ENCODE measurements at regions not wholly inside any gene's neighbourhood (a gene's known extent, or its start where the extent isn't known, plus 50 kb on each side); places are given as distances from the start of the nearest gene placed in this dataset.
"Not testable (repeated sequence)": the region's sequence is repeated elsewhere in the genome, so short reads cannot be mapped to it uniquely, and the experiment has no call there.

DNA sequence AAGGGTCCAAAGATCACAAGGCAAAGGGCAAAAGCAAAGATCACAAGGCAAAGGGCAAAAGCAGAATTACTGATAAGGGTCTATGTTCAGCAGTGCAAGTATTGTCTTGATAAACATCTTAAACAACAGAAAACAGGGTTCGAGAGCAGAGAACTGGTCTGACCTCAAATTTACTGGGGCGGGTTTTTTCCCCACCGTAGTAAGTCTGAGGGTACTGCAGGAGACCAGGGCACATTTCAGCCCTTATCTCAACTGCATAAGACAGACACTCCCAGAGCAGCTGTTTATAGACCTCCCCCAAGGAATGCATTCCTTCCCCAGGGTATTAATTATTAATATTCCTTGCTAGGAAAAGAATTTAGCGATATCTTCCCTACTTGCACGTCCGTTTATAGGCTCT is 61.3 kb downstream of the ZNF860 start:
- WGBS (ENCODE audit: insufficient coverage) = 100% methylated on average over 1 of the region's 6 CpGs
- H3K27me3 ChIP-seq (ENCODE audit: control insufficient read depth, insufficient read depth, low read length); H3K27ac ChIP-seq (ENCODE audit: low read length); H3K36me3 ChIP-seq (ENCODE audit: control insufficient read depth, insufficient read depth, low read length); DNase-seq; H3K4me3 ChIP-seq (ENCODE audit: low read length); H3K9me3 ChIP-seq (replicated peaks; ENCODE audit: control insufficient read depth, low read depth, low read length): not testable (repeated sequence)
- H3K4me1 ChIP-seq (ENCODE audit: control insufficient read depth, insufficient read depth, low read length) = peaks cover 15% of the 10 kb centered on the region

DNA sequence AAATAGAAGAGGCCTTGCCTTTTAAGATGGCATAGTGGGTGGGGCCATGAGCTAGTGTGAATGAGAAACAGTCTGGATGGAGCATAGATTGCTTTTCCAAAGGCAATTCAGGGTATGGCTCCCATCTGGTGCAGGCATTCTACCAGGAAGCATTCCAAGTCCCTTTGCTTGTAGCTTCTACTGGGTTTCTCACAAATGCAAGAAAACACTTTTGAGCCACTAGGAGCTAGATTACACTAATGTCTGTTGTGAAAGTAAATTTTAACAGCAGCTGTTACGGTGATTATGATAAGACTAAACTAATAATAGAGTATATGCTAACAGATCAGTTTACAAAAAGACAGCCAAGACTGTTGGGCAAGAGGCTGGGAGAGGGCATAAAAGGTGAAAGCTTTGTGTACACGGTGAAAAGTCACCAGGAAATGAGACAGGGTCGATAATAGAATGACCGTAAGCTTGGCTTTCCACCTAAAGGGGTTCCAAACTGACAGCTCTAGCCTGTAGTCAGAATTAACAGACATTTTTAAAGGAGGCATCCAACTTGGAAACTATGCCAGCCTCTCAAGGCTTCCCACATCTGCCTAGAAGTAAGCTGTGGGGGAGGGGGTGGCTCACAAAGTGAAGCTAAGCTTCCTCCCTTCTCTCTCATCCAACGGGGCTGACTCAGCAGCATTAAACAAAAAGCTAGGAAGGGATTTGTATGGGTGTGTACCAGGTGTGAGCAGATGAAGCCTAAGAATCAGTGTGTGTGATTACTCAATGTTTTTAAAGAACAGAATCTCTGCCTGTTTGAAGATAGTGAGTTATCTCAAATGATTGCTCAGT is 61.1 kb upstream of the GPD1L start:
- peaks cover 9% of the 10 kb centered on the region for H3K9me3 ChIP-seq (replicated peaks; ENCODE audit: control insufficient read depth, low read depth, low read length)
- H3K4me3 ChIP-seq (ENCODE audit: low read length) = no peak overlapping the region
- peak; percentile 79 for DNase-seq
- 23% methylated on average over 3 of the region's 5 CpGs for WGBS (ENCODE audit: insufficient coverage)
- peak overlapping the region; percentile 82 for H3K27ac ChIP-seq (ENCODE audit: low read length)
- no peaks in the 10 kb centered on the region for H3K27me3 ChIP-seq (ENCODE audit: control insufficient read depth, insufficient read depth, low read length)
- no peaks in the 10 kb centered on the region for H3K36me3 ChIP-seq (ENCODE audit: control insufficient read depth, insufficient read depth, low read length)
- peaks cover 10% of the 10 kb centered on the region for H3K4me1 ChIP-seq (ENCODE audit: control insufficient read depth, insufficient read depth, low read length)

DNA sequence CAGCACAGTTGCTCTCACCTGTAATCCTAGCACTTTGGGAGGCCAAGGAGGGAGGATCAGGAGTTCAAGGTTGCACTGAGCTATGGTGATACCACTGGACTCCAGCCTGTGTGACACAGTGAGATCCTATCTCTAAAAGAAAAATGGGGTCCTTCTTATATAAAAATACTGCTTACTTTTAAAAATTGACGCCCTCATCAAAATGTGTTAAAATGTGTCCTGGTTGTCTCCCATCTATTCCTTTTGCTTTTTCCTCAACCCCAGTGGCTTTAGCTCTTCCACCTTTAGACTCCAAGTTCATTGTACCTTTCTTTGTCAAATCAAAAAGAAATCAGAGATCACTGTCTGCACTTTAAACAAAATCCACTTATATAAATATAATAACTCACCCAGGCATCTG is 60.3 kb upstream of the GPD1L start:
- no peaks in the 10 kb centered on the region for H3K27me3 ChIP-seq (ENCODE audit: control insufficient read depth, insufficient read depth, low read length)
- WGBS (ENCODE audit: insufficient coverage) = no CpG with 5 or more reads among the region's 1 CpG

DNA sequence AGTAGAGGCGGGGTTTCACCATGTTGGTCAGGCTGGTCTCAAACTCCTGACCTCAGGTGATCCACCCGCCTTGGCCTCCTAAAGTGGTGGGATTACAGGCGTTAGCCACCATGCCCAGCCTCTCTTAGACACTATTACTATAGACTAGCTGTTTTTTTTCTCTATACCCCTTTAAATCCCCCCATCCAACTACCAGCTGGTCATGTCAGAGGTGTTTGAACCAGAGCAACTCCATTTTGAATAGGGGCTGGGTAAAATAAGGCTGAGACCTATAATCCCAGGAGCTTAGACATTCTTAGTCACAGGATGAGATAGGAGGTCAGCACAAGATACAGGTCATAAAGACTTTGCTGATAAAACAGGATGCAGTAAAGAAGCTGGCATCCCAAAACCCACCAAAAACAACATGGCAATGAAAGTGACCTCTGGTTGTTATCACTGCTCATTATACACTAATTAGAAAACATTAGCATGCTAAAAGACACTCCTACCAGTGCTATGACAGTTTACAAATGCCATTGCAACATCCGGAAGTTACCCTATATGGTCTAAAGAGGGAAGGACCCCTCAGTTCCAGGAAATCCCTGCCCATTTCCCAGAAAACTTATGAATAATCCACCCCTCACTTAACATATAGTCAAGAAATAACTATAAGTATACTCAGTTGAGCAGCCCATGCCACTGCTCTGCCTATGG is 57.8 kb upstream of the GPD1L start:
- DNase-seq = no peak
- WGBS (ENCODE audit: insufficient coverage) = 88% methylated on average over 2 of the region's 4 CpGs
- no peak overlapping the region for H3K27ac ChIP-seq (ENCODE audit: low read length)
- peaks cover 10% of the 10 kb centered on the region for H3K4me1 ChIP-seq (ENCODE audit: control insufficient read depth, insufficient read depth, low read length)
- no peak overlapping the region for H3K4me3 ChIP-seq (ENCODE audit: low read length)
- no peaks in the 10 kb centered on the region for H3K9me3 ChIP-seq (replicated peaks; ENCODE audit: control insufficient read depth, low read depth, low read length)
- H3K36me3 ChIP-seq (ENCODE audit: control insufficient read depth, insufficient read depth, low read length) = no peaks in the 10 kb centered on the region
- no peaks in the 10 kb centered on the region for H3K27me3 ChIP-seq (ENCODE audit: control insufficient read depth, insufficient read depth, low read length)

More for the DNA sequence above, 60.3 kb upstream of the GPD1L start:
- peaks cover 9% of the 10 kb centered on the region for H3K9me3 ChIP-seq (replicated peaks; ENCODE audit: control insufficient read depth, low read depth, low read length)
- no peak overlapping the region for H3K4me3 ChIP-seq (ENCODE audit: low read length)
- peaks cover 10% of the 10 kb centered on the region for H3K4me1 ChIP-seq (ENCODE audit: control insufficient read depth, insufficient read depth, low read length)
- H3K36me3 ChIP-seq (ENCODE audit: control insufficient read depth, insufficient read depth, low read length) = no peaks in the 10 kb centered on the region
- no peak for DNase-seq
- H3K27ac ChIP-seq (ENCODE audit: low read length) = peak overlapping the region; percentile 82

DNA sequence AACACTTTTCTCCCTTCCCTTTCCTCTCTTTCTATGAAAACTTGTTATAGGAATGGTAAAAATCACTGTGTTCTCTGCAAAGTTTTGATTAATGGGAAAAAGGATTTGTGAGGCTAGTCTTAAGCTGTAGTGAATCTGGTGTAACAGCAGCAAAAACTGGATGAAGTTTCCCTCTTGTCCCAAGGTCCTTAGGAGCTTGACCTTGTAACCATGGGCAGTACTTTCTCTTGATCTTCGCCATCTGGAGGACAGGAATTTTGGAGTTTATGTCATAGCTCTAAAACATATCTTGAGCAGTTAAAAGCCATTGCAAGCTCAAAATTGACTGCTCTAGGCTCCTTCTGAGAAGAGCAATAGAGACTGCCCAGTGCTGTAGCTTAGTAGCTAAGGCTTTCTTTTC is 56.5 kb upstream of the GPD1L start:
- no peaks in the 10 kb centered on the region for H3K36me3 ChIP-seq (ENCODE audit: control insufficient read depth, insufficient read depth, low read length)
- peaks cover 10% of the 10 kb centered on the region for H3K4me1 ChIP-seq (ENCODE audit: control insufficient read depth, insufficient read depth, low read length)
- H3K4me3 ChIP-seq (ENCODE audit: low read length) = no peak overlapping the region
- H3K9me3 ChIP-seq (replicated peaks; ENCODE audit: control insufficient read depth, low read depth, low read length) = no peaks in the 10 kb centered on the region
- WGBS (ENCODE audit: insufficient coverage) = no CpG with 5 or more reads among the region's 1 CpG
- DNase-seq = no peak
- no peak overlapping the region for H3K27ac ChIP-seq (ENCODE audit: low read length)
- H3K27me3 ChIP-seq (ENCODE audit: control insufficient read depth, insufficient read depth, low read length) = no peaks in the 10 kb centered on the region

DNA sequence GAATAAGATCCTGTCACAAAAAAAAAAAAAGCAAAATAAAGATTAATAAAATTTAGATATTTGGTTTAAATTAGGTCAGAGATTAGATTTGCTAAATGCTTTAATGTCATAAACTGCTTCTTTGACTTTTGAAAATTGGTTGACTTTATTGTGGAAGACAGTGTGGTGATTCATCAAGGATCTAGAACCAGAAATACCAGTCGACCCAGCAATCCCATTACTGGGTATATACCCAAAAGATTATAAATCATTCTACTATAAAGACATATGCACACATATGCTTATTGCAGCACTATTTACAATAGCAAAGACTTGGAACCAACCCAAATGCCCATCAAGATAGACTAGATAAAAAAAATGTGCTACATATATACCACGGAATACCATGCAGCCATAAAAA is 54.2 kb upstream of the GPD1L start:
- not testable (repeated sequence) for DNase-seq; H3K4me3 ChIP-seq (ENCODE audit: low read length); H3K27me3 ChIP-seq (ENCODE audit: control insufficient read depth, insufficient read depth, low read length); H3K9me3 ChIP-seq (replicated peaks; ENCODE audit: control insufficient read depth, low read depth, low read length); H3K36me3 ChIP-seq (ENCODE audit: control insufficient read depth, insufficient read depth, low read length); H3K4me1 ChIP-seq (ENCODE audit: control insufficient read depth, insufficient read depth, low read length); H3K27ac ChIP-seq (ENCODE audit: low read length)
- no CpG with 5 or more reads among the region's 2 CpGs for WGBS (ENCODE audit: insufficient coverage)

DNA sequence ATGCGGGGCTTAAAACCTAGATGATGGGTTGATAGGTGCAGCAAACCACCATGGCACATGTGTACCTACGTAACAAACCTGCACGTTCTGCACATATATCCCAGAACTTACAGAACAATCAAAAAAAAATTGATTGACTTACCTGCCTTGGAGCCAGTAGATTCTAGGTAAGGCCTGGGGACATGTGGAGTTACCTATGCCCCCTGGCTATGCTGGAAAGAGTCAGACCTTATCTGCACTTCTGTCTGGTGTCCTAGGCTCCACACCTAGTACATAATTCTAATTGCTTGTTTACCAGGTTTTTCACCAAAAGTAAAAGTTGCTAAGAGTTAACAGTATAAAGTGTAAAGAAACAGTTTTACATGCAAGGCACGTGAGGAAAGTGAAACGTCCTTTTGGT is 53.6 kb upstream of the GPD1L start:
- not testable (repeated sequence) for H3K27me3 ChIP-seq (ENCODE audit: control insufficient read depth, insufficient read depth, low read length); H3K9me3 ChIP-seq (replicated peaks; ENCODE audit: control insufficient read depth, low read depth, low read length); H3K4me3 ChIP-seq (ENCODE audit: low read length); DNase-seq; H3K36me3 ChIP-seq (ENCODE audit: control insufficient read depth, insufficient read depth, low read length); H3K27ac ChIP-seq (ENCODE audit: low read length); H3K4me1 ChIP-seq (ENCODE audit: control insufficient read depth, insufficient read depth, low read length)
- WGBS (ENCODE audit: insufficient coverage) = 19% methylated on average over 2 of the region's 5 CpGs

DNA sequence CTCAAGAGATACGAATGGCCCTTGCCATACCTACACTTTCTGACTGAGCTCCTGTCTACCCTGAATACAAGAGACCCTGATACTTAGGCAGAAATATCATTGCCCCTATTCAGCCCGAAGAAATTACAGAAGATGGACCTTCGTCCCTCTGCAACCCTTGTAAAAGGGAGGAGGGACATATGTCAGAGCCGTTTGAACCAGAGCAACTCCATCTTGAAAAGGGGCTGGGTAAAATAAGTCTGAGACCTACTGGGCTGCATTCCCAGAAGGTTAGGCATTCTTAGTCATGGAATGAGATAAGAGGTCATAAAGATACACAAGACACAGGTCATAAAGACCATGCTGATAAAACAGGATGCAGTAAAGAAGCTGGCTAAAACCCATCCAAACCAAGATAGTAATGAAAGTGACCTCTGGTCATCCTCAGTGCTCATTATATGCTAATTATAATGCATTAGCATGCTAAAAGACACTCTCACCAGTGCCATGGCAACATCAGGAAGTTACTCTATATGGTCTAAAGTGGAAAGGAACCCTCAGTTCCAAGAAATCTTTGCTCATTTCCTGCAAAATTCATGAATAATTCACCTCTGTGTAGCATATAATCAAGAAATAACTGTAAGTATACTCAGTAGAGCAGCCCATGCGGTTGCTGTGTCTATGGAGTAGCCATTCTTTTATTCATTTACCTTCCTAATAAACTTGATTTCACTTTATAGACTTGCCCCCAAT is 49.7 kb upstream of the GPD1L start:
- 69% methylated on average over 3 of the region's 5 CpGs for whole genome bisulfite sequencing (ENCODE audit: insufficient coverage)
- Histone ChIP-seq H3K36me3 (ENCODE audit: control insufficient read depth, insufficient read depth, low read length) (no peaks in the 10 kb centered on the region), H3K4me1 (ENCODE audit: control insufficient read depth, insufficient read depth, low read length) (no peaks in the 10 kb centered on the region), H3K27ac (ENCODE audit: low read length) (no peak overlapping the region), H3K27me3 (ENCODE audit: control insufficient read depth, insufficient read depth, low read length) (no peaks in the 10 kb centered on the region), H3K4me3 (ENCODE audit: low read length) (no peak overlapping the region), H3K9me3 (replicated peaks; ENCODE audit: control insufficient read depth, low read depth, low read length) (no peaks in the 10 kb centered on the region)
- DNase-seq = no peak
